CD8-positive, alpha-beta memory T cell (primary cell): ENCODE measurements at regions not wholly inside any gene's neighbourhood (a gene's known extent, or its start where the extent isn't known, plus 50 kb on each side); places are given as distances from the start of the nearest gene placed in this dataset.

ENCODE experiments used
- CTCF ChIA-PET: fragments of 350-600 bp; sonication (Branson Sonifier 250); formaldehyde crosslinking; loops from one replicate; lab custom pipeline; 2021; ENCODE audit warnings: antibody characterized with exemption; lab: Charles Lee
- POLR2A ChIA-PET: fragments of 350-600 bp; sonication (Branson Sonifier 250); formaldehyde crosslinking; loops from one replicate; lab custom pipeline; 2021; ENCODE audit warnings: antibody characterized with exemption; lab: Charles Lee
- DNase-seq, 5 donors: peaks; one replicate each; pipeline versions ENCODE4 v3.0.0 to v3.0.0-alpha.2; 2020 to 2022; ENCODE audit warnings: mixed read lengths in 1 of 5
- H3K27ac ChIP-seq: one replicate; pipeline ENCODE4 v1.7.0; 2013; ENCODE audit warnings: low read depth, mild to moderate bottlenecking, low read length, moderate library complexity
- H3K27me3 ChIP-seq: 2 replicates; pipeline ENCODE4 v1.7.0; 2013; ENCODE audit warnings: low read length, mild to moderate bottlenecking; ENCODE audit not compliant: insufficient read depth, poor library complexity, severe bottlenecking
- H3K36me3 ChIP-seq: 2 replicates; pipeline ENCODE4 v1.7.0; 2013; ENCODE audit warnings: mild to moderate bottlenecking, low read length, moderate library complexity; ENCODE audit not compliant: insufficient read depth
- H3K4me1 ChIP-seq: 2 replicates; pipeline ENCODE4 v1.7.0; 2013; ENCODE audit warnings: mild to moderate bottlenecking, low read length, moderate library complexity; ENCODE audit not compliant: insufficient read depth
- H3K4me3 ChIP-seq: 2 replicates; pipeline ENCODE4 v1.7.0; 2013; ENCODE audit warnings: mild to moderate bottlenecking, low read length
- H3K9me3 ChIP-seq: 2 replicates; pipeline ENCODE4 v1.7.0; 2013; ENCODE audit warnings: mild to moderate bottlenecking, low read length
- H3K27ac Mint-ChIP-seq, 8 donors: one replicate each; pipeline ENCODE4 v1.8.0; 2020 to 2021; ENCODE audit warnings: mixed read lengths in 8 of 8, mild to moderate bottlenecking in 6 of 8, inconsistent platforms in 3 of 8, moderate library complexity in 3 of 8
- H3K27me3 Mint-ChIP-seq, 2 donors: one replicate each; pipeline ENCODE4 v1.8.0; 2020 to 2021; ENCODE audit warnings: mixed read lengths in 2 of 2, mild to moderate bottlenecking in 1 of 2, moderate library complexity in 1 of 2
- H3K36me3 Mint-ChIP-seq, 3 donors: one replicate each; pipeline ENCODE4 v1.8.0; 2020 to 2021; ENCODE audit warnings: mixed read lengths in 3 of 3, inconsistent platforms in 1 of 3, mild to moderate bottlenecking in 1 of 3
- H3K4me1 Mint-ChIP-seq, 3 donors: one replicate each; pipeline ENCODE4 v1.8.0; 2020 to 2021; ENCODE audit warnings: mixed read lengths in 3 of 3, inconsistent platforms in 1 of 3, mild to moderate bottlenecking in 1 of 3
- H3K4me3 Mint-ChIP-seq, 7 donors: one replicate each; pipeline ENCODE4 v1.8.0; 2020 to 2021; ENCODE audit warnings: mixed read lengths in 7 of 7, mild to moderate bottlenecking in 6 of 7, moderate library complexity in 4 of 7, inconsistent platforms in 2 of 7
- H3K9me3 Mint-ChIP-seq, 5 donors: one replicate each; pipeline ENCODE4 v1.8.0; 2020 to 2022; ENCODE audit warnings: mixed read lengths in 5 of 5, mild to moderate bottlenecking in 3 of 5, moderate library complexity in 2 of 5, inconsistent platforms in 1 of 5

DNA sequence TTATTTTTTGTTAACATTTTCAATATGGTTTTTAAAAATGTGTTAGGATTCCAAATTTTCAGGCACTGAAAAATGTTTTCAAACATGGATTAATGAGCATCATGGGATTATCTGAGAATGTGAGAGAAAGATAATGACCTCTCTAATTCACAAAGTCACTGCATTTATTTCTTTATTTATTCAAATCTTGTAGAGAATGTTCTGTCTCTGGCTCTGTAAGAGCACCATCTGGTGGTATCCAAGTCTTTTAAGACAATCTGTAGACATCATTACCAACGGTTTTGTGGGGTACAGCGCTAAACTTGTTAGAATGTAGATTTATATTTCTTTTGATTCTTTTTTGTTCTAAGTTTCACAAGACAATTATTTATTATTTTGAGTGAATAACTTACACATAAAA, 956.0 kb upstream of the NOVA1 start:
- CTCF ChIA-PET = no interaction called here
- POLR2A ChIA-PET = no interaction called here
- H3K27me3 ChIP-seq = no peaks in the 10 kb centered on the region
- DNase-seq = no peak
- no peaks in the 10 kb centered on the region for H3K9me3 ChIP-seq
- no peaks in the 10 kb centered on the region for H3K36me3 ChIP-seq
- no peaks in the 10 kb centered on the region for H3K4me1 ChIP-seq
- H3K36me3 Mint-ChIP-seq = no peaks in the 10 kb centered on the region
- H3K27me3 Mint-ChIP-seq = no peaks in the 10 kb centered on the region
- H3K27ac Mint-ChIP-seq = no peak overlapping the region
- H3K4me3 ChIP-seq = no peak overlapping the region
- no peak overlapping the region for H3K4me3 Mint-ChIP-seq
- peaks cover 3 to 23% (median 9%) of the 10 kb centered on the region in 5 donors for H3K9me3 Mint-ChIP-seq
- no peaks in the 10 kb centered on the region for H3K4me1 Mint-ChIP-seq
- H3K27ac ChIP-seq = no peak overlapping the region

DNA sequence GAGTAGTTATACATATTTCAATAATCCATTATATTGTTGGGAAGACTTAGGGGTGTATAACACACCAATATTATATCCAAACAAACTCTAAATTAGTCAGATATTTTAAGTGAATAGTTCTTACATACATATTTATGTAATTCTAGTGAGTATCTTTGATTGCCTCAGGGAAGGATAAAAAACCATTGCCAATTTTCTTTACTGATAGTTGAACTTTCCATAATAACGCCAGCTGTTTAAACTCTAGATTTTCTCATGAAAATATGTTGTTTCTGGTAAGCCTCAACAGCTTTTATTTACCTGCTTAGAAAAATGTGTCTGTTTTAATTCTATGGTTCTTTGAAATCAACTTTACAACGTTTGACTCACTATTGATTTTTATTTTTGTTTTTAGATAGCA, 959.6 kb upstream of the NOVA1 start:
- H3K27me3 Mint-ChIP-seq = no peaks in the 10 kb centered on the region
- no peaks in the 10 kb centered on the region for H3K27me3 ChIP-seq
- no peak overlapping the region for H3K27ac ChIP-seq
- ChIA-PET POLR2A (no interaction called here), CTCF (no interaction called here)
- no peaks in the 10 kb centered on the region for H3K4me1 Mint-ChIP-seq
- H3K27ac Mint-ChIP-seq = no peak overlapping the region
- H3K9me3 ChIP-seq = no peaks in the 10 kb centered on the region
- no peak overlapping the region for H3K4me3 ChIP-seq
- peaks cover 1 to 22% (median 7%) of the 10 kb centered on the region in 5 donors for H3K9me3 Mint-ChIP-seq
- DNase-seq = no peak
- no peak overlapping the region for H3K4me3 Mint-ChIP-seq
- H3K36me3 ChIP-seq = no peaks in the 10 kb centered on the region
- H3K36me3 Mint-ChIP-seq = no peaks in the 10 kb centered on the region
- H3K4me1 ChIP-seq = no peaks in the 10 kb centered on the region

DNA sequence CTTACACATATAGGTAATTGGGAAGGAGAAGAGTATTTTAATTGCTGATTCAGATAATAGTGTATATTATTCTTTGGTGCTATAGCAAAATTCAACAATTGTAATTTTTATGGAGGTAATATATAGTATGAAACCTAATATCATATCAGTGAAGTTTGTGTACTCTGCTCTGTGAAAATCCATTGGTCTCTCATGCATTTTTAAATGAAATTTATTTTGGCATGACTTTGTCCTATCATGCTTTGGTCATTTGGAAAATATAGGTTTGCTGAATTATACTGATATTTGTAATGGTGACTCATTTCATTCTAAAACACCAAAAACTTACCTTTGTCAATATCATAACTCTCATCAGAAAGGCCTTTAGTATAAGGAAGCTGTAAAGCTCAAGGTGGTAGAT, 962.0 kb upstream of the NOVA1 start:
- H3K4me1 ChIP-seq = no peaks in the 10 kb centered on the region
- ChIA-PET CTCF (no interaction called here), POLR2A (no interaction called here)
- peaks cover 0 to 1% (median 0%) of the 10 kb centered on the region in 3 donors for H3K36me3 Mint-ChIP-seq
- no peaks in the 10 kb centered on the region for H3K27me3 Mint-ChIP-seq
- H3K27me3 ChIP-seq = no peaks in the 10 kb centered on the region
- no peaks in the 10 kb centered on the region for H3K36me3 ChIP-seq
- H3K9me3 ChIP-seq = no peaks in the 10 kb centered on the region
- no peak for DNase-seq
- no peak overlapping the region for H3K27ac ChIP-seq
- no peak overlapping the region for H3K4me3 ChIP-seq
- H3K4me3 Mint-ChIP-seq = no peak overlapping the region
- no peak overlapping the region for H3K27ac Mint-ChIP-seq
- no peaks in the 10 kb centered on the region for H3K4me1 Mint-ChIP-seq
- peaks cover 2 to 30% (median 9%) of the 10 kb centered on the region in 5 donors for H3K9me3 Mint-ChIP-seq

DNA sequence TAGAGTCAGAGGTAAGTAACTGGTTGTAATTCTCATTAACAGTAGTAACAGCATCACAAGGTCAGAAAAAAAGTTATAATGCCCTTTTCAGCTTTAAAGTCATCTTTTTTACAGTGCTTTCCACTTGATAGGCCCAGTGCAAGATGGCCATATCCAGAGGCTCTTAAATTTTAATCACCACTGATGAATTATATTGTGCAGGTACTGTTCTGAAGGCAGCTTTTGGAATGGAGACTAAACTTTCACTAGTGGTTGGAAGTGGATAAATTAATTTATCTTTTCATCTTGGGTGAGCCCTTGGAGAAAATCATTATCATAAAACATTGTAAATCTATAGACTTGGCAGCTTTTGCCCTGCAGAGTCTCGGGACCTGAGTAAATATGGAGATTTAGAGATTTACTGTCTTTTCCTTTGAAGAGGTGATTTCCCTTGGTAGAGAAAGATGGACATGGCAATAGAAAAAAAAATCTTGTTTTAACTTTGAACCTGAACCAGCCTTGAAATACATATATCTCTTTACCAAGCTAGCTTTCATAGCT, 969.1 kb upstream of the NOVA1 start:
- no peaks in the 10 kb centered on the region for H3K36me3 ChIP-seq
- Mint-ChIP-seq H3K9me3 (peaks cover 7 to 31% (median 10%) of the 10 kb centered on the region in 5 donors), H3K27me3 (no peaks in the 10 kb centered on the region), H3K4me3 (no peak overlapping the region), H3K4me1 (no peaks in the 10 kb centered on the region), H3K27ac (no peak overlapping the region), H3K36me3 (peaks cover 0 to 1% (median 0%) of the 10 kb centered on the region in 3 donors)
- no peak overlapping the region for H3K4me3 ChIP-seq
- ChIA-PET POLR2A (no interaction called here), CTCF (no interaction called here)
- H3K27me3 ChIP-seq = no peaks in the 10 kb centered on the region
- H3K27ac ChIP-seq = no peak overlapping the region
- DNase-seq = no peak
- no peaks in the 10 kb centered on the region for H3K4me1 ChIP-seq
- no peaks in the 10 kb centered on the region for H3K9me3 ChIP-seq

DNA sequence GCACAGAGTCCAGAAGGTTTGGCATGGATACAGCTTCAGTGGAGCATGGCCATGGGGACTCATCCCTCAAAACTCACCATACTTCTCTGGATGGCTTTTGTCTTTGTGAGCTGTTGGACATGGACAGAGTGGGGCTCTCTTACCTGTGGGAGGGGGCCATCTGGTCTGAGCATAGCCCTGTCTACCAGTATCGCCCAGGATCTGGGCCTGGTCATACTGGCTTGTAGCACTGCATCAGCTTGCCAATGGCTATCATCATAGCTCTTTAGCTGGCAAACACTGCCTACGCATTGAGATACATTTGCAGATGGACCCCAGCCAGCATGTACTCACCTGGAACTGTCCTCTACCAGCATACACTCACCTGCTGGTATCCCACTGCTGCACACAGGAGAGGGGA, 975.2 kb upstream of the NOVA1 start:
- Histone ChIP-seq H3K27ac (no peak overlapping the region), H3K4me1 (no peaks in the 10 kb centered on the region), H3K9me3 (no peaks in the 10 kb centered on the region), H3K36me3 (no peaks in the 10 kb centered on the region), H3K27me3 (no peaks in the 10 kb centered on the region), H3K4me3 (no peak overlapping the region)
- Mint-ChIP-seq H3K27ac (no peak overlapping the region), H3K36me3 (no peaks in the 10 kb centered on the region), H3K4me1 (no peaks in the 10 kb centered on the region), H3K9me3 (peaks cover 9 to 50% (median 27%) of the 10 kb centered on the region in 5 donors), H3K27me3 (no peaks in the 10 kb centered on the region), H3K4me3 (no peak overlapping the region)
- ChIA-PET POLR2A (no interaction called here), CTCF (no interaction called here)
- no peak for DNase-seq

DNA sequence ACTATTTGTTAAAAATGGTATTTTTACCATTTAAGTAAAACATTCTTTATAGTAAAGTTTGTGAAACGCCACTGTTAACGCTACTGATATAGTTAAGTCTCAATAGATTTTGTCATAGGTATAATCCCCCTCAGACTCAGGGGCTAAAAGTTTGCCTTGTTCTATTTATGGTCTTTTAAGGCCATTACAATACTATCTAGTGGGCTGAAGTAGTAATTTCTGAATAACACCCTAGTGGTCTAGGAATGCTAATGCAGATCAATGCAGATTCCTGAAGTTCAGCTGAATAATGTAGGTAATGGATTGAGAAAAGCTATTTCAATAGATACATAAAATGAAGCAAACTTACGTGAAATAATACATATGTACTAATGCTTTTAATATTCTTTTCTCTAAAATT, 989.3 kb upstream of the NOVA1 start:
- Mint-ChIP-seq H3K4me1 (no peaks in the 10 kb centered on the region), H3K27ac (no peak overlapping the region), H3K36me3 (no peaks in the 10 kb centered on the region), H3K4me3 (no peak overlapping the region), H3K27me3 (no peaks in the 10 kb centered on the region), H3K9me3 (peaks cover 3 to 62% (median 13%) of the 10 kb centered on the region in 5 donors)
- Histone ChIP-seq H3K4me1 (no peaks in the 10 kb centered on the region), H3K27me3 (no peaks in the 10 kb centered on the region), H3K9me3 (no peaks in the 10 kb centered on the region), H3K4me3 (no peak overlapping the region), H3K27ac (no peak overlapping the region), H3K36me3 (no peaks in the 10 kb centered on the region)
- POLR2A ChIA-PET = no interaction called here
- DNase-seq = no peak
- CTCF ChIA-PET = no interaction called here

DNA sequence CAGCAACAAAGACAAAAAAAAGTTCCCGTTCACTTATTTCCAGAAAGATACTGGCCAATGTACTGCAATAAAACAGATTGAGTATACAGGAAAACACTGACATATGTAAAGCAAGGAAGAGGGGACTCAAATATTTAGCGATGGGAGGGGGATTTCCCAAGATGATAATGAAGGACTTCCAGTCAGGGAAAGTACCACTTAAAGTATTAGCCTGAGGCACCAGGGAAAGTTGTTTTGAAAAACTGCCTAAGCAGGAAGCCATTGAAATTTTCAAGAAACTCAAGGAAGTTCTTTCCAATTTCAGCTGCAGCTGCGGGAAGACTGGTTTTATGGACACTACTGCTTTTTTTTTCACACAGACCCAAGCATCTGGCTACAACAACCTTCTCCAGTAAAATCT, 1007.4 kb upstream of the NOVA1 start:
- H3K9me3 ChIP-seq = no peaks in the 10 kb centered on the region
- no peaks in the 10 kb centered on the region for H3K4me1 Mint-ChIP-seq
- H3K36me3 Mint-ChIP-seq = peaks cover 0 to 2% (median 0%) of the 10 kb centered on the region in 3 donors
- no peaks in the 10 kb centered on the region for H3K36me3 ChIP-seq
- H3K27ac ChIP-seq = no peak overlapping the region
- POLR2A ChIA-PET = no interaction called here
- H3K4me1 ChIP-seq = no peaks in the 10 kb centered on the region
- no peak overlapping the region for H3K27ac Mint-ChIP-seq
- CTCF ChIA-PET = no interaction called here
- DNase-seq = no peak
- H3K27me3 ChIP-seq = no peaks in the 10 kb centered on the region
- H3K9me3 Mint-ChIP-seq = peaks cover 7 to 30% (median 18%) of the 10 kb centered on the region in 5 donors
- H3K4me3 ChIP-seq = no peak overlapping the region
- H3K4me3 Mint-ChIP-seq = no peak overlapping the region
- H3K27me3 Mint-ChIP-seq = no peaks in the 10 kb centered on the region

DNA sequence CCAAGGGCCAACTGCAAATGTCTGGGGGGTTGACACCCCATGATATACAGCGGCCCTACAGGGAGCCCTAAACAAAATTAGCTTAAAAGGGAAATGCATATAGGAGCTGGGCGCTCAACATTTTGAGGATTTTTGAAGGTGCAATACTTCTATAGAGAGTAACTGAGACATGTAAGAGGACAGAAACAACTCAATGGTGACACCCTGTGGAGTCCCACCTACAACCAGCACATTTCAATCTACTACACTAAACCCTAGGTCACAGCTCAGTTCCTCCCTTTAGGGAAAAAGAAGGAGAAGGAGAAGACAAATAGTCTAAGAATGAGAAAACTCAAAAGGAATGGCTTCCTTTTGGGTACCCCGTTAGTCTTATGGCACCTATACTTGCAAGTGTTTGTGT, 1010.5 kb upstream of the NOVA1 start:
- Histone ChIP-seq H3K27me3 (no peaks in the 10 kb centered on the region), H3K4me1 (no peaks in the 10 kb centered on the region), H3K36me3 (no peaks in the 10 kb centered on the region), H3K9me3 (no peaks in the 10 kb centered on the region), H3K27ac (no peak overlapping the region), H3K4me3 (no peak overlapping the region)
- Mint-ChIP-seq H3K27ac (no peak overlapping the region), H3K9me3 (peaks cover 7 to 34% (median 15%) of the 10 kb centered on the region in 5 donors), H3K4me1 (no peaks in the 10 kb centered on the region), H3K36me3 (peaks cover 0 to 2% (median 0%) of the 10 kb centered on the region in 3 donors), H3K27me3 (no peaks in the 10 kb centered on the region), H3K4me3 (no peak overlapping the region)
- POLR2A ChIA-PET = no interaction called here
- CTCF ChIA-PET = no interaction called here
- no peak for DNase-seq
